ENCODE measurements at regions not wholly inside any gene's neighbourhood (a gene's known extent, or its start where the extent isn't known, plus 50 kb on each side); places are given as distances from the start of the nearest gene placed in this dataset.
"Not testable (repeated sequence)": the region's sequence is repeated elsewhere in the genome, so short reads cannot be mapped to it uniquely, and the experiment has no call there.

- intact Hi-C loops (cut with DNase I), result no loop called here
- DNase-seq (no peak), ATAC-seq (ENCODE audit: poor library complexity) (no peak)
Observed at GRCh38 chr2:226466589-226466988, 333.0 kb downstream of the IRS1 start.

GRCh38 chr2:226466124-226466523 is 333.5 kb downstream of the IRS1 start:
- intact Hi-C loops (cut with DNase I), result no loop called here
- DNase-seq, result no peak
- no peak for ATAC-seq (ENCODE audit: poor library complexity)

- intact Hi-C loops (cut with DNase I), result no loop called here
- ATAC-seq (ENCODE audit: poor library complexity), result no peak
- DNase-seq, result no peak
Observed at GRCh38 chr2:226464380-226464779, 335.2 kb downstream of the IRS1 start.

DNA sequence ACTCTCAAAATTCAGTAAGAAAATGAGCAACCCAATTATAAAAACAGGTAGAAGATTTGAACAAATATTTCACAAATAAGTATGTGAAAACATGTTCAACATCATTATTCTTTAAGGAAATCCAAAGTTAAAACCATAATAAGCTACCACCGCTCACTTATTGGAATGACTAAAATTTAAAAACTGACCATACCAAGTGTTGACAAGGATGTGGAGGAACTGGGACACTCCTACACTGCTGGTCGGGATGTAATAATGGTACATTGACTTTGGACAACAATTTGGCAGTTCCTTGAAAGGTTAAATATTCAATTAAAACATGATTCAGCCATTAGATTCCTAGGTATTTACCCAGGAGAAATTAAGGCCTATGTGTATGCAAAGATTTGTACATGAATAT is 336.5 kb downstream of the IRS1 start:
- DNase-seq (no peak), ATAC-seq (ENCODE audit: poor library complexity) (no peak)
- intact Hi-C loops (cut with DNase I), result no loop called here

GRCh38 chr2:226461981-226462380 is 337.6 kb downstream of the IRS1 start:
- intact Hi-C loops (cut with DNase I), result no loop called here

DNA sequence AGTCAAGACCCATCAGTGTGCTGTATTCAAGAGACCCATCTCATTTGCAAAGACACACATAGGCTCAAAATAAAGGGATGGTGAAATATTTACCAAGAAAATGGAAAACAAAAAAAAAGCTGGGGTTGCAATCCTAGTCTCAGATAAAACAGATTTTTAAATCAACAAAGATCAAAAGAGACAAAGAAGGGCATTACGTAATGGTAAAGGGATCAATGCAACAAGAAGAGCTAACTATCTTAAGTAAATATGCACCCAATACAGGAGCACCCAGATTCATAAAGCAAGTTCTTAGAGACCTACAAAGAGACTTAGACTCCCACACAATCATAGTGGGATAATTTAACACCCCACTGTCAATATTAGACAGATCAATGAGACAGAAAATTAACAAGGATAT is 343.5 kb downstream of the IRS1 start:
- intact Hi-C loops (cut with DNase I); ATAC-seq (ENCODE audit: poor library complexity); DNase-seq: not testable (repeated sequence)

More at GRCh38 chr2:226461981-226462380, 337.6 kb downstream of the IRS1 start:
- ATAC-seq (ENCODE audit: poor library complexity) (no peak), DNase-seq (no peak)

GRCh38 chr2:226452768-226453167 is 346.9 kb downstream of the IRS1 start:
- ATAC-seq (ENCODE audit: poor library complexity), result no peak
- no peak for DNase-seq
- intact Hi-C loops (cut with DNase I), result no loop called here

DNA sequence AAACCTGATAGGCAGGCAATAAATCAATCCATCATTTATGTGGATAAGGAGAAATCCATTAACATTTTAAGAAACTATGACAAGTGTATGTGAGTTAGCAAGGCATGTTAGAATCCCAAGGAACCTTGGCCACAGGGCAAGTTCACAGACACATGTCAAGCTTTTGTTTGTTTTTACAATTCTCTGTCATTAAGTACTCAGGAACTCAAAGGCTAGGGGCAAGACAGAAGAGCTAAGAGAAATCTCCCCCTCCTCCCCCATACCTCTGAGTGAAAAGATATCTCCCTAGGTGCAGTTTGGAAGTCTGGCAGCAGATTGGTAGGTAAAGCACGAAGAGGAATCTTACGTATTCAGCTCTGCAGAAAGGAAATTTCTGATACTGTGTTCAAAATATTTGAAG is 348.1 kb downstream of the IRS1 start:
- ATAC-seq (ENCODE audit: poor library complexity), result no peak
- DNase-seq, result no peak
- intact Hi-C loops (cut with DNase I), result no loop called here

GRCh38 chr2:226450141-226450540 is 349.5 kb downstream of the IRS1 start:
- DNase-seq (no peak), ATAC-seq (ENCODE audit: poor library complexity) (no peak)
- intact Hi-C loops (cut with DNase I), result no loop called here

- DNase-seq (no peak), ATAC-seq (ENCODE audit: poor library complexity) (no peak)
- intact Hi-C loops (cut with DNase I), result loop anchor here (10.0 kb wide), 1 partner anchor 347 kb away; the partner anchor contains the start of gene IRS1
Observed at GRCh38 chr2:226447338-226448300, 352.0 kb downstream of the IRS1 start.

GRCh38 chr2:226446406-226447001 is 353.1 kb downstream of the IRS1 start:
- intact Hi-C loops (cut with DNase I), result loop anchor here (10.0 kb wide), 1 partner anchor 348 kb away; the partner anchor contains the start of gene IRS1
- peak; percentile 80 for ATAC-seq (ENCODE audit: poor library complexity)
- no peak for DNase-seq

DNA sequence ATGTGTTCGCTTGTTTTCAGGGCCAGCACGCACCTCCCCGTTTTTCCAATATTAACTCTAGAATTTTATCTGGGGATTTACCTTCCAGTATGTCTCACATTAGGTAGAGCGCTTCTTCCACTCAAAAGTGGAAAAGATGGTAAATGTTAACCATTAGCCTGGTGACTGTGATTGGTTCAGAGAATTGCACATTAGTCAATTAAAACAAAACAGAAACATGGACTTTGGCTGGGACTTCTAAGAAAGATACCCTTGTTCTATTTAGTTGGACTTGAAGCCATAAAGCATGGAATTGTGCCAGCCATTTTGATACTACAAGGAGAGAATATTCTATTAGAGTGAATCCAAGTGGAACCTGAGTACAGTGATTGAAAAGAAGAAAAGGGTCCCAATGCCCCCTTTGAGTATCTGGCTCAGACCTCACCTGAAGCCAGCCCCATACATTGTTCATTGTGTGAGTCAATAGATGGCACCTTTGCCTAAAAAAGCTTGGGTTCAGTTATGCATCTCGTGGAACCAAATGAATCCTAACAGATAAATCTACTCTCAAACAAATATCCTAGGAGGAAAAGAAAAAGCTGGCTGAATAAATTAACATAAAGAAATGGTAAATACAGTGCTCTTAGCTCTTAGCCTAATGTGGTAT is 354.3 kb downstream of the IRS1 start:
- intact Hi-C loops (cut with DNase I), result loop anchor here (10.0 kb wide), 1 partner anchor 349 kb away; the partner anchor contains the start of gene IRS1
- ATAC-seq (ENCODE audit: poor library complexity), result no peak
- DNase-seq, result no peak

- intact Hi-C loops (cut with DNase I), result loop anchor here (10.0 kb wide), 1 partner anchor 352 kb away; the partner anchor contains the start of gene IRS1
- ATAC-seq (ENCODE audit: poor library complexity), result no peak
- DNase-seq, result no peak
Observed at GRCh38 chr2:226443112-226443511, 356.5 kb downstream of the IRS1 start.

- intact Hi-C loops (cut with DNase I), result loop anchor here (10.0 kb wide), 1 partner anchor 354 kb away; the partner anchor contains the start of gene IRS1
- DNase-seq (no peak), ATAC-seq (ENCODE audit: poor library complexity) (no peak)
Observed at GRCh38 chr2:226440127-226440918, 359.3 kb downstream of the IRS1 start.

DNA sequence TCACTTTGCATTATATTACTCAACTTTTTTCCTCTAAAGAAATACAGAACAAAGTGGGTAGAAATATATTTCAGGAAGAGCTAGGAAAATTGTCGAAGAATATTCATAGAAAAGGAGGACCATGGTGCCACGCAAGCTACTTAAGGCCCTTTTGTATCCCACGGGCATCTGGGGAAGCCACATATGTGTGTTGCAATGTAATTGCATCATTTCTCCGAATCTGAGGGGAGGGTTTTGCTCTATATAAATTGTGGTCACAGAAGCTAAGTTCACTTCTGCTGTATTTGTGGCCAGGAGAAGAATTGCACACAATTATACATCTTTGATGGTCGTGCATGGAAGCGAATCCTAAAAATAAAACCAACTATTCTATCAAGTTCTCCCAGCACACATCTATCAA is 360.3 kb downstream of the IRS1 start:
- intact Hi-C loops (cut with DNase I), result no loop called here
- DNase-seq (no peak), ATAC-seq (ENCODE audit: poor library complexity) (no peak)

- ATAC-seq (ENCODE audit: poor library complexity), result peak; percentile 29
- DNase-seq, result no peak
- intact Hi-C loops (cut with DNase I), result no loop called here
Observed at GRCh38 chr2:226435146-226435545, 364.5 kb downstream of the IRS1 start.

- intact Hi-C loops (cut with DNase I), result no loop called here
- DNase-seq (no peak), ATAC-seq (ENCODE audit: poor library complexity) (no peak)
Observed at GRCh38 chr2:226434702-226435101, 364.9 kb downstream of the IRS1 start.

GRCh38 chr2:226431288-226431948 is 368.2 kb downstream of the IRS1 start:
- ATAC-seq (ENCODE audit: poor library complexity) (no peak), DNase-seq (no peak)
- intact Hi-C loops (cut with DNase I), result no loop called here

Data from Right ventricle myocardium superior (tissue), 1 donor.